Fibroblast of villous mesenchyme (primary cell): ENCODE measurements at regions not wholly inside any gene's neighbourhood (a gene's known extent, or its start where the extent isn't known, plus 50 kb on each side); places are given as distances from the start of the nearest gene placed in this dataset.

Experiments used
- DNase-seq: peaks from one replicate; pipeline ENCODE4 v3.0.0-alpha.2; 2010; ENCODE audit warnings: low read depth
- H3K4me3 ChIP-seq: 2 replicates; pipeline ENCODE4 v1.5.1; 2011; ENCODE audit warnings: low read depth, mild to moderate bottlenecking, low read length
- TF ChIP-seq, protein P1 (sequence below): IDR thresholded peaks from 2 replicates; pipeline ENCODE4 v1.5.1; 2012; ENCODE audit warnings: low read depth, mild to moderate bottlenecking, low read length; ENCODE audit not compliant: insufficient read depth

- TF ChIP-seq, protein P1, sequence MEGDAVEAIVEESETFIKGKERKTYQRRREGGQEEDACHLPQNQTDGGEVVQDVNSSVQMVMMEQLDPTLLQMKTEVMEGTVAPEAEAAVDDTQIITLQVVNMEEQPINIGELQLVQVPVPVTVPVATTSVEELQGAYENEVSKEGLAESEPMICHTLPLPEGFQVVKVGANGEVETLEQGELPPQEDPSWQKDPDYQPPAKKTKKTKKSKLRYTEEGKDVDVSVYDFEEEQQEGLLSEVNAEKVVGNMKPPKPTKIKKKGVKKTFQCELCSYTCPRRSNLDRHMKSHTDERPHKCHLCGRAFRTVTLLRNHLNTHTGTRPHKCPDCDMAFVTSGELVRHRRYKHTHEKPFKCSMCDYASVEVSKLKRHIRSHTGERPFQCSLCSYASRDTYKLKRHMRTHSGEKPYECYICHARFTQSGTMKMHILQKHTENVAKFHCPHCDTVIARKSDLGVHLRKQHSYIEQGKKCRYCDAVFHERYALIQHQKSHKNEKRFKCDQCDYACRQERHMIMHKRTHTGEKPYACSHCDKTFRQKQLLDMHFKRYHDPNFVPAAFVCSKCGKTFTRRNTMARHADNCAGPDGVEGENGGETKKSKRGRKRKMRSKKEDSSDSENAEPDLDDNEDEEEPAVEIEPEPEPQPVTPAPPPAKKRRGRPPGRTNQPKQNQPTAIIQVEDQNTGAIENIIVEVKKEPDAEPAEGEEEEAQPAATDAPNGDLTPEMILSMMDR: no peak
- no peak overlapping the region for H3K4me3 ChIP-seq
- DNase-seq: peak; percentile 11
These were observed 469.6 kb downstream of the PID1 start for GRCh38 chr2:228801451-228801850.

- DNase-seq: no peak
- no peak overlapping the region for H3K4me3 ChIP-seq
- TF ChIP-seq, protein P1: no peak
These were observed 471.9 kb downstream of the PID1 start for GRCh38 chr2:228799208-228799588.

DNA sequence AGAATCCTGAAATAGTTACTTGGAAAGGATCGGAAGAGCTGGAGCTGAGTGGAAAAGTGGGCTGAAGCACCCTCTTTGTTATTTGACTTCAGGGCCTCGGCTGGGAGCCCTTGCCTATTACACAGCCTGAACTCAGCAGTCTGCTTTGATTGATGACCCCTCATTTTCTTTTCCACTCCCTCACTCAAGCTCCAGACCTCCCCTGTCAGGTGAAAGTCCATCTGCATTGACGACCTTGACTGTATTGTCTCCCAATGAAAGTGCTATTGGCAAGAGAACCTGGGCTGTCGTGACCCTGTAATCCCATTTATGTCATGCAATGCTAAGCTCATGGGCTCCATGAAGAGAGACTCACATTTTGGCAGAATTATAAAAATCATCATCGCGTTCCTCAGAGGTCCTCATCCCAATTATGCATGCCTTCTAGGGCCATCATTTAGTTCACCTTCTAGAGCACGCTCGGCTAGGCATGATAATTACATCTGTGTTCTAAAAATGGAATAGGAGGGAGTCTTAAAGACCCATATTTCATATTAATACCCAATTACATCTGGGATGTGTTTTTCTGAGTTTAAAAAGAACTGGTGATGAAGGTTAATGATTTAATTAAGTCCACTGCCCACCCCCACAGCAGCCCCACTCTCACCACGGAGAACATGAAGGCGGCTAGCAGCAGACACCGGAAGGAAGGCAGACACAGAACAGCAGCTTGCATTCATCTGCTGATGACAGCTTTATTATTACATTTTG lies 472.5 kb downstream of the PID1 start:
- DNase-seq: peak; percentile 80
- TF ChIP-seq, protein P1: no peak
- H3K4me3 ChIP-seq: no peak overlapping the region

- TF ChIP-seq, protein P1: no peak
- no peak overlapping the region for H3K4me3 ChIP-seq
- no peak for DNase-seq
These were observed 474.7 kb downstream of the PID1 start for GRCh38 chr2:228796386-228796785.

DNA sequence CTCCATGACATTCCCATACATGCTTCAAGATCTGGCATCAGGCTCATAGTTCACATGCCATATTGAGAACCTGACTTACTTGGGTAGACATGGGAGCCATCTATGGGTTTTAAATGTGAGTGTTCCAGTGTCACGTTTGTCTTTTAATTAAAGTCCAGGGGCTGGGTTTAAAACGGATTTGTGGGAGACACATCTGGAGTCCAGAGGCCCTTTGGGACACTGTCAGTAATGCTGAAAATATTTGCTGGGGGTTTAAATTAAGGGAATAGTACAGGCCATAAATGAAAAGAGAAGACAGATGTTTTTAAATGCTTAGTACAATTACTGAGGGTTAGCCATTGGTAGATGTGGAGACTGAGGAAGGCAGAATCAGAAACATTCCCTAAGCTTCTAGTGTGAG lies 478.0 kb downstream of the PID1 start:
- H3K4me3 ChIP-seq: no peak overlapping the region
- DNase-seq: peak; percentile 9
- TF ChIP-seq, protein P1: no peak

DNA sequence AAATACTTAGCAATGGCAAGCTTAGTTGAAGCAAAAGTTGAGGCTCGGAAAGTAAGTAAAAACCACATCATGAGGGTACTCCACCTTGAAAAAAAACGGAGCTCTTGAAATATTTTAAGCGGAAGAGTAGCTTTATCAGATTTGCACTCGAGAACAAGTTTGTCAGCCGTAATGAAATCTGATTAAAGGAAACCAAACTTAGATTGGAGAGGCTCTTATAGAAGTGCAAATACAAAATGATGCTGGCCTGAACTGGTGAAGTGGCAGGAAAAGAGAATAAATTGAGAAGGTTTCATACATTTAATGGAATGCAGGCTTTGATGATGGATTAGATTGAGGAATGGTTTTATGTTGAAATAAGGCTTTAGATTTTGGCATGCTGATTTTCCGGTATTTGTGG lies 484.2 kb downstream of the PID1 start:
- TF ChIP-seq, protein P1: no peak
- no peak for DNase-seq
- no peak overlapping the region for H3K4me3 ChIP-seq

DNA sequence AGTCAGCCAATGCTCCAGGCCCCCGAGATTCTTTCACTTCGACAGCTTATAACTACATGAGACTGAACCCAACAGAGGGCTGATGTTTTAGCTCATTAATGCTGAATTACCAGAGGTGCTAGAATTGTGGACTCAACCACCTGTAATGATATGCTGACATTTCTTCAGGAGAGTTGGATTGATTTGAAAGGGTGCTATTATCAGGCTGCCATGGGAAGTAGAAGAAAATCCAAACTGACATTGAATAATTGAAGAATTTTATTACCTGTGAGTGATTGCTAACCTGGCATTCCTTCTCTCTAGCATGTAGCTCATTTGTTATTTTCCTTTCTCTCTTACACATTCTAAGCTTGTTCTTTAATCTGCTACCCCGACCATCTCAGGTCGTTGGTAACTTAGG lies 488.8 kb downstream of the PID1 start:
- TF ChIP-seq, protein P1: no peak
- H3K4me3 ChIP-seq: no peak overlapping the region
- DNase-seq: no peak
